ENCODE measurements at regions not wholly inside any gene's neighbourhood (a gene's known extent, or its start where the extent isn't known, plus 50 kb on each side); places are given as distances from the start of the nearest gene placed in this dataset.

GRCh38 chr15:96038131-96038530 is 292.4 kb upstream of the NR2F2 start:
- no peak for TF ChIP-seq CTCF (IDR thresholded peaks at IDR 0.05; ENCODE audit: unreplicated experiment)

GRCh38 chr15:96038650-96039049 is 291.9 kb upstream of the NR2F2 start:
- H3K9me3 Mint-ChIP-seq (ENCODE audit: low read depth, unreplicated experiment) = no peaks in the 10 kb centered on the region
- no TSS peak for BruUV-seq (replicated peaks)
- H3K36me3 Mint-ChIP-seq (ENCODE audit: insufficient read depth, unreplicated experiment) = no peaks in the 10 kb centered on the region
- no peak for TF ChIP-seq CTCF (IDR thresholded peaks at IDR 0.05; ENCODE audit: unreplicated experiment)
- intact Hi-C loops (cut with micrococcal nuclease; ENCODE audit: unreplicated experiment) = no loop called here
- no peaks in the 10 kb centered on the region for H3K27me3 Mint-ChIP-seq (ENCODE audit: unreplicated experiment)
- CTCF ChIA-PET = no interaction called here
- H3K27ac Mint-ChIP-seq (ENCODE audit: unreplicated experiment) = no peak overlapping the region
- DNase-seq = no peak
- H3K4me1 Mint-ChIP-seq (ENCODE audit: low read depth, unreplicated experiment) = peaks cover 15% of the 10 kb centered on the region
- H3K4me3 Mint-ChIP-seq (ENCODE audit: low read depth, unreplicated experiment) = no peak overlapping the region

More at GRCh38 chr15:96038131-96038530, 292.4 kb upstream of the NR2F2 start:
- no peaks in the 10 kb centered on the region for H3K27me3 Mint-ChIP-seq (ENCODE audit: unreplicated experiment)
- DNase-seq = no peak
- peaks cover 15% of the 10 kb centered on the region for H3K4me1 Mint-ChIP-seq (ENCODE audit: low read depth, unreplicated experiment)
- intact Hi-C loops (cut with micrococcal nuclease; ENCODE audit: unreplicated experiment) = no loop called here
- CTCF ChIA-PET = no interaction called here
- no peaks in the 10 kb centered on the region for H3K36me3 Mint-ChIP-seq (ENCODE audit: insufficient read depth, unreplicated experiment)
- no peak overlapping the region for H3K4me3 Mint-ChIP-seq (ENCODE audit: low read depth, unreplicated experiment)
- H3K27ac Mint-ChIP-seq (ENCODE audit: unreplicated experiment) = no peak overlapping the region
- no peaks in the 10 kb centered on the region for H3K9me3 Mint-ChIP-seq (ENCODE audit: low read depth, unreplicated experiment)
- BruUV-seq (replicated peaks) = no TSS peak

- DNase-seq = no peak
- no peaks in the 10 kb centered on the region for H3K9me3 Mint-ChIP-seq (ENCODE audit: low read depth, unreplicated experiment)
- H3K36me3 Mint-ChIP-seq (ENCODE audit: insufficient read depth, unreplicated experiment) = peaks cover 5% of the 10 kb centered on the region
- H3K4me1 Mint-ChIP-seq (ENCODE audit: low read depth, unreplicated experiment) = peaks cover 16% of the 10 kb centered on the region
- no peak overlapping the region for H3K27ac Mint-ChIP-seq (ENCODE audit: unreplicated experiment)
- no TSS peak for BruUV-seq (replicated peaks)
- intact Hi-C loops (cut with micrococcal nuclease; ENCODE audit: unreplicated experiment) = no loop called here
- CTCF ChIA-PET = no interaction called here
- no peaks in the 10 kb centered on the region for H3K27me3 Mint-ChIP-seq (ENCODE audit: unreplicated experiment)
- H3K4me3 Mint-ChIP-seq (ENCODE audit: low read depth, unreplicated experiment) = no peak overlapping the region
- no peak for TF ChIP-seq CTCF (IDR thresholded peaks at IDR 0.05; ENCODE audit: unreplicated experiment)
Measured at GRCh38 chr15:96041982-96042733, 288.3 kb upstream of the NR2F2 start.

- peaks cover 18% of the 10 kb centered on the region for H3K4me1 Mint-ChIP-seq (ENCODE audit: low read depth, unreplicated experiment)
- BruUV-seq (replicated peaks) = no TSS peak
- H3K4me3 Mint-ChIP-seq (ENCODE audit: low read depth, unreplicated experiment) = no peak overlapping the region
- H3K9me3 Mint-ChIP-seq (ENCODE audit: low read depth, unreplicated experiment) = no peaks in the 10 kb centered on the region
- DNase-seq = no peak
- peaks cover 5% of the 10 kb centered on the region for H3K36me3 Mint-ChIP-seq (ENCODE audit: insufficient read depth, unreplicated experiment)
- no peaks in the 10 kb centered on the region for H3K27me3 Mint-ChIP-seq (ENCODE audit: unreplicated experiment)
- CTCF ChIA-PET = no interaction called here
- TF ChIP-seq CTCF (IDR thresholded peaks at IDR 0.05; ENCODE audit: unreplicated experiment) = no peak
- intact Hi-C loops (cut with micrococcal nuclease; ENCODE audit: unreplicated experiment) = no loop called here
- no peak overlapping the region for H3K27ac Mint-ChIP-seq (ENCODE audit: unreplicated experiment)
Measured at GRCh38 chr15:96042734-96043224, 287.7 kb upstream of the NR2F2 start.

Measured in Calu3 (cell line).